SKM-1 (cell line): ENCODE measurements at regions not wholly inside any gene's neighbourhood (a gene's known extent, or its start where the extent isn't known, plus 50 kb on each side); places are given as distances from the start of the nearest gene placed in this dataset.
"Not testable (repeated sequence)": the region's sequence is repeated elsewhere in the genome, so short reads cannot be mapped to it uniquely, and the experiment has no call there.

ENCODE experiments used
- DNase-seq: peaks from one replicate; lab custom pipeline; 2025; ENCODE audit not compliant: unreplicated experiment; lab: John Stamatoyannopoulos, UW

- no peak for DNase-seq
Observed at GRCh38 chr12:33588725-33589405, 149.2 kb upstream of the SYT10 start.

GRCh38 chr12:33589576-33590114 lies 150.0 kb upstream of the SYT10 start:
- no peak for DNase-seq

GRCh38 chr12:33593753-33594152 lies 154.1 kb upstream of the SYT10 start:
- DNase-seq, result no peak

- DNase-seq, result no peak
Observed at GRCh38 chr12:33596061-33596460, 156.4 kb upstream of the SYT10 start.

- DNase-seq, result no peak
Observed at GRCh38 chr12:33596814-33597213, 157.2 kb upstream of the SYT10 start.

GRCh38 chr12:33602515-33602914 lies 162.9 kb upstream of the SYT10 start:
- DNase-seq, result no peak

- DNase-seq, result no peak
Observed at GRCh38 chr12:33605757-33606156, 166.1 kb upstream of the SYT10 start.

- DNase-seq, result no peak
Observed at GRCh38 chr12:33609910-33610309, 170.3 kb upstream of the SYT10 start.

GRCh38 chr12:33614630-33615029 lies 175.0 kb upstream of the SYT10 start:
- DNase-seq, result no peak

- no peak for DNase-seq
Observed at GRCh38 chr12:33617218-33617617, 177.6 kb upstream of the SYT10 start.

- DNase-seq, result no peak
Observed at GRCh38 chr12:33628087-33628486, 188.5 kb upstream of the SYT10 start.

- no peak for DNase-seq
Observed at GRCh38 chr12:33634544-33634943, 194.9 kb upstream of the SYT10 start.

- DNase-seq, result not testable (repeated sequence)
Observed at GRCh38 chr12:33636930-33637329, 197.3 kb upstream of the SYT10 start.

GRCh38 chr12:33639975-33640374 lies 200.4 kb upstream of the SYT10 start:
- no peak for DNase-seq

GRCh38 chr12:33649992-33650391 lies 210.4 kb upstream of the SYT10 start:
- no peak for DNase-seq

GRCh38 chr12:33650832-33651231 lies 211.2 kb upstream of the SYT10 start:
- DNase-seq, result no peak

- no peak for DNase-seq
Observed at GRCh38 chr12:33653362-33653761, 213.7 kb upstream of the SYT10 start.

GRCh38 chr12:33654313-33654712 lies 214.7 kb upstream of the SYT10 start:
- no peak for DNase-seq

GRCh38 chr12:33663000-33663654 lies 223.5 kb upstream of the SYT10 start:
- no peak for DNase-seq

- DNase-seq, result no peak
Observed at GRCh38 chr12:33669349-33669748, 229.7 kb upstream of the SYT10 start.

- no peak for DNase-seq
Observed at GRCh38 chr12:33670284-33670683, 230.7 kb upstream of the SYT10 start.

- no peak for DNase-seq
Observed at GRCh38 chr12:33671676-33672075, 232.1 kb upstream of the SYT10 start.
